Esophagus (tissue), 2 donors: ENCODE measurements at regions not wholly inside any gene's neighbourhood (a gene's known extent, or its start where the extent isn't known, plus 50 kb on each side); places are given as distances from the start of the nearest gene placed in this dataset.

Experiments used
- H3K27ac ChIP-seq, 2 donors: one replicate each; pipeline ENCODE4 v1.5.1; 2013; ENCODE audit warnings: low read depth in 2 of 2, mild to moderate bottlenecking in 2 of 2, inconsistent platforms in 1 of 2, low read length in 1 of 2, moderate library complexity in 1 of 2
- H3K27me3 ChIP-seq, 2 donors: one replicate each; pipeline ENCODE4 v1.6.1; 2013; ENCODE audit warnings: low read length in 2 of 2, control low read depth in 1 of 2, mild to moderate bottlenecking in 1 of 2; ENCODE audit not compliant: insufficient read depth in 2 of 2, control insufficient read depth in 1 of 2
- H3K36me3 ChIP-seq, 2 donors: one replicate each; pipeline ENCODE4 v1.6.1; 2013; ENCODE audit warnings: low read length in 1 of 2; ENCODE audit not compliant: control insufficient read depth in 2 of 2, insufficient read depth in 2 of 2
- H3K4me1 ChIP-seq, 2 donors: one replicate each; pipeline ENCODE4 v1.6.1; 2013; ENCODE audit warnings: low read length in 1 of 2; ENCODE audit not compliant: control insufficient read depth in 2 of 2, insufficient read depth in 2 of 2
- H3K4me3 ChIP-seq, 2 donors: one replicate each; pipeline ENCODE4 v1.5.1; 2013; ENCODE audit warnings: low read length in 2 of 2, mild to moderate bottlenecking in 2 of 2, low read depth in 1 of 2, moderate library complexity in 1 of 2
- H3K9me3 ChIP-seq, 2 donors: one replicate each; pipeline ENCODE4 v1.6.1; 2013; ENCODE audit warnings: mild to moderate bottlenecking in 2 of 2, low read depth in 1 of 2, low read length in 1 of 2, moderate library complexity in 1 of 2; ENCODE audit not compliant: control insufficient read depth in 2 of 2, insufficient read depth in 1 of 2
- WGBS, 2 donors: extraction: QIAGEN DNeasy Blood & Tissue Kit; methylation state at CpG; one replicate each; pipeline ENCODE4 v1.1.7; 2013; 5-methylcytosine and 5-hydroxymethylcytosine counted together
- donor health status: healthy with polysubstance abuse.
- donor health status: Bipolar disorder and iron deficiency.

DNA sequence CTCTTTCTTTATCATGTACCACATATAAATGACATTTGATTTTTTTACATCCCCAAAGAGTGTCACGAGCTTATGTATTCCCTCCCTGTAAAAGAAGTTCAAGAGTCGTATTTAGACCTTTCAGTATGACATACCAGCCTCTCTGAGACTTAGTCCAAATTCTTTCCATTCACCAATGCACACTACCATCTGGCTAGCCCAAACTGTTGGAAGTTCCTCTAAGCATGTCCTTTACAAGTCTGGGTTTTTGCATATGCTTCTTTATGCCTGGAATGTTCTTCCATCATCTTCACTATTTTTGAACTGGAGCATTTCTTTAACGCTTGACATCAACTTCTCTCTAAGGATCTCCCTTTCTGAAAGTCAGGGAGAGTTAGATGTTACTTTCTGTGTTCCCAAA lies 68.5 kb upstream of the RGS6 start:
- 79 to 82% methylated on average over 3 of the region's 3 CpGs for WGBS, 2 donors
- no peak overlapping the region for H3K4me3 ChIP-seq
- H3K9me3 ChIP-seq: no peaks in the 10 kb centered on the region

More for the DNA sequence above, 68.5 kb upstream of the RGS6 start:
- Histone ChIP-seq H3K4me1 (no peaks in the 10 kb centered on the region), H3K27me3 (no peaks in the 10 kb centered on the region), H3K36me3 (no peaks in the 10 kb centered on the region), H3K27ac (no peak overlapping the region)
